H1 (cell line): ENCODE measurements at regions not wholly inside any gene's neighbourhood (a gene's known extent, or its start where the extent isn't known, plus 50 kb on each side); places are given as distances from the start of the nearest gene placed in this dataset.

Experiments
- CBX5 ChIP-seq: fragments of 300-800, 300-1000 bp; sonication (generic); IDR thresholded peaks from 2 replicates; pipeline ENCODE4 v1.7.1; 2016; ENCODE audit warnings: antibody characterized with exemption, low read length, low read depth
- CREB1 ChIP-seq: IDR thresholded peaks from 2 replicates; pipeline ENCODE4 v1.6.1; 2012; ENCODE audit warnings: inconsistent platforms
- CTBP2 ChIP-seq: IDR thresholded peaks from 2 replicates; pipeline ENCODE4 v1.7.0; 2011; ENCODE audit warnings: borderline replicate concordance, mild to moderate bottlenecking, moderate library complexity, mixed read lengths, low read length; ENCODE audit not compliant: insufficient read depth, insufficient read length
- GABPA ChIP-seq: IDR thresholded peaks from 2 replicates; pipeline ENCODE4 v1.6.1; 2011; ENCODE audit warnings: mild to moderate bottlenecking, low read length, moderate library complexity, borderline replicate concordance; ENCODE audit not compliant: insufficient read depth
- HDAC2 ChIP-seq, 2 experiments: fragments of 300-600 bp in 1 of 2; sonication (generic) in 1 of 2; IDR thresholded peaks; 2 replicates each; pipeline ENCODE4 v1.6.1; 2011 to 2012; ENCODE audit warnings: low read depth in 2 of 2, low read length in 2 of 2, mild to moderate bottlenecking in 2 of 2, moderate library complexity in 2 of 2, borderline replicate concordance in 1 of 2, inconsistent platforms in 1 of 2
- KDM5A ChIP-seq: fragments of 200-600 bp; IDR thresholded peaks from 2 replicates; pipeline ENCODE4 v1.7.1; 2012; ENCODE audit warnings: mild to moderate bottlenecking, low read length, inconsistent platforms, mixed read lengths
- MAX ChIP-seq: IDR thresholded peaks from 2 replicates; pipeline ENCODE4 v1.6.1; 2012; ENCODE audit warnings: inconsistent platforms
- POLR2A ChIP-seq, 2 experiments: IDR thresholded peaks; 1 replicate in 1 of 2; 2 replicates in 1 of 2; pipeline ENCODE4 v1.6.1; 2011; ENCODE audit warnings: low read depth in 2 of 2, low read length in 2 of 2, mild to moderate bottlenecking in 2 of 2; ENCODE audit errors: control extremely low read depth in 1 of 2
- POU5F1 ChIP-seq: IDR thresholded peaks from 2 replicates; pipeline ENCODE4 v1.6.1; 2011; ENCODE audit warnings: low read depth, mild to moderate bottlenecking, low read length, moderate library complexity
- RBBP5 ChIP-seq: IDR thresholded peaks from 2 replicates; pipeline ENCODE4 v1.7.1; 2012; ENCODE audit warnings: low read depth, mild to moderate bottlenecking, inconsistent platforms, low read length, moderate library complexity, borderline replicate concordance
- SIN3A ChIP-seq, 2 experiments: IDR thresholded peaks in 1 of 2; conservative IDR thresholded peaks in 1 of 2; 2 replicates each; pipeline ENCODE4 v1.6.1; 2011 to 2012; ENCODE audit warnings: low read length in 2 of 2, improper control_type of control experiment in 1 of 2, low read depth in 1 of 2, mild to moderate bottlenecking in 1 of 2
- TAF7 ChIP-seq: optimal IDR thresholded peaks from 2 replicates; pipeline ENCODE3; 2011; ENCODE audit warnings: low read depth, mild to moderate bottlenecking, inconsistent platforms, low read length, moderate library complexity, borderline replicate concordance
- ZNF274 ChIP-seq: IDR thresholded peaks from 2 replicates; pipeline ENCODE4 v1.7.0; 2012; ENCODE audit warnings: low read length, borderline replicate concordance; ENCODE audit errors: extremely low read depth

- TF ChIP-seq MAX = no peak
- TF ChIP-seq ZNF274 = no peak
- no peak for TF ChIP-seq POU5F1
- TF ChIP-seq RBBP5 = no peak
- no peak for TF ChIP-seq GABPA
- TF ChIP-seq TAF7 = no peak
- no peak for TF ChIP-seq HDAC2 (IDR thresholded peaks at IDR 0.05; ENCODE audit: borderline replicate concordance in 1 of 2, low read depth in 2 of 2, low read length in 2 of 2)
- no peak for TF ChIP-seq SIN3A (conservative IDR thresholded peaks at IDR 0.05 in 1 of 2, IDR thresholded peaks at IDR 0.05 in 1 of 2; ENCODE audit: low read depth in 1 of 2, low read length in 2 of 2)
- no peak for TF ChIP-seq CTBP2
- TF ChIP-seq CBX5 = no peak
- no peak for TF ChIP-seq CREB1
- TF ChIP-seq KDM5A = no peak
- TF ChIP-seq POLR2A (IDR thresholded peaks at IDR 0.05; ENCODE audit: control extremely low read depth in 1 of 2, low read depth in 2 of 2, low read length in 2 of 2) = no peak
Observed at GRCh38 chr1:193417403-193417802, 231.0 kb upstream of the B3GALT2 start (continued).
